HCT116 (cell line): ENCODE measurements at regions not wholly inside any gene's neighbourhood (a gene's known extent, or its start where the extent isn't known, plus 50 kb on each side); places are given as distances from the start of the nearest gene placed in this dataset.

Experiments used
- ATAC-seq: fragments of 200-7000 bp; cut with Tn5 transposase; 2 replicates; pipeline ENCODE4 v1.9.1; 2020; ENCODE audit warnings: mild to moderate bottlenecking, moderate library complexity
- BruUV-seq: library from RNA; stranded (reverse); fragments of 400-500 nt; replicated peaks from 2 replicates; lab custom pipeline; 2021; lab: Mats Ljungman, UMichigan
- CTCF ChIA-PET: fragments of 300-600 bp; sonication (Branson Sonifier 250); formaldehyde crosslinking; loops from one replicate; lab custom pipeline; 2021; ENCODE audit warnings: antibody characterized with exemption; lab: Charles Lee
- POLR2A ChIA-PET: fragments of 300-600, 350-600 bp; sonication (Branson Sonifier 250); formaldehyde crosslinking; loops from one replicate; lab custom pipeline; 2021; ENCODE audit warnings: antibody characterized with exemption; lab: Charles Lee
- RAD21 ChIA-PET, 2 experiments: fragments of 300-600 bp; sonication (Branson Sonifier 250); formaldehyde crosslinking; loops; one replicate each; lab custom pipeline; 2023; ENCODE audit warnings: low total read pairs in 2 of 2; ENCODE audit not compliant: uncharacterized antibody in 2 of 2, unreplicated experiment in 2 of 2, low non-redundant PET in 1 of 2; lab: Charles Lee
- DNase-seq: peaks from one replicate; pipeline ENCODE4 v3.0.0-alpha.2; 2010; ENCODE audit warnings: low read depth, low spot score
- H2AFZ ChIP-seq: fragments of 200-600 bp; shearing (Covaris generic), sonication (generic); 2 replicates; pipeline ENCODE4 v1.6.1; 2017; ENCODE audit warnings: low read depth, mixed run types, mixed read lengths, antibody characterized with exemption, low read length; ENCODE audit not compliant: poor library complexity, severe bottlenecking
- H3K27ac ChIP-seq: 2 replicates; pipeline ENCODE4 v1.5.1; 2012; ENCODE audit warnings: low read depth, low read length
- H3K27me3 ChIP-seq: fragments of 200-600 bp; sonication (generic); 2 replicates; pipeline ENCODE4 v1.6.1; 2016; ENCODE audit warnings: mixed run types, low read length, mixed read lengths; ENCODE audit not compliant: insufficient read depth
- H3K36me3 ChIP-seq, 2 experiments: fragments of 200-500 bp in 1 of 2; fragments of 200-600 bp in 1 of 2; sonication (Bioruptor generic) in 1 of 2; sonication (generic) in 1 of 2; 2 replicates each; pipeline versions ENCODE4 v1.5.1 to v1.6.1; 2014 to 2016; ENCODE audit warnings: low read length in 2 of 2, inconsistent platforms in 1 of 2, mixed read lengths in 1 of 2, mixed run types in 1 of 2; ENCODE audit not compliant: insufficient read depth in 2 of 2, control insufficient read depth in 1 of 2
- H3K4me1 ChIP-seq, 2 experiments: fragments of 200-600 bp in 1 of 2; sonication (generic) in 1 of 2; 2 replicates each; pipeline versions ENCODE4 v1.5.1 to v1.6.1; 2012 to 2017; ENCODE audit warnings: low read length in 2 of 2, inconsistent platforms in 1 of 2, mild to moderate bottlenecking in 1 of 2, mixed read lengths in 1 of 2, mixed run types in 1 of 2, moderate library complexity in 1 of 2; ENCODE audit not compliant: insufficient read depth in 2 of 2, control insufficient read depth in 1 of 2
- H3K4me2 ChIP-seq: fragments of 200-600 bp; sonication (generic); 2 replicates; pipeline ENCODE4 v1.6.1; 2017; ENCODE audit warnings: mixed run types, low read length, mixed read lengths
- H3K4me3 ChIP-seq, 2 experiments: fragments of 200-600 bp in 1 of 2; sonication (generic) in 1 of 2; replicated peaks in 1 of 2; 2 replicates each; pipeline ENCODE4 v1.5.1; 2011 to 2016; ENCODE audit warnings: low read length in 2 of 2, control low read depth in 1 of 2, low read depth in 1 of 2, mild to moderate bottlenecking in 1 of 2, mixed read lengths in 1 of 2, mixed run types in 1 of 2
- H3K79me2 ChIP-seq: fragments of 200-600 bp; sonication (generic); 2 replicates; pipeline ENCODE4 v1.6.1; 2017; ENCODE audit warnings: mild to moderate bottlenecking, mixed run types, low read length, moderate library complexity, mixed read lengths; ENCODE audit not compliant: insufficient read depth
- H3K9ac ChIP-seq: fragments of 200-600 bp; sonication (generic); 2 replicates; pipeline ENCODE4 v1.6.1; 2016; ENCODE audit warnings: low read length, mixed read lengths
- H3K9me2 ChIP-seq: fragments of 200-600 bp; sonication (generic), shearing (Covaris generic); 2 replicates; pipeline ENCODE4 v1.6.1; 2017; ENCODE audit warnings: mixed run types, mild to moderate bottlenecking, moderate library complexity; ENCODE audit not compliant: insufficient read depth
- H3K9me3 ChIP-seq, 2 experiments: fragments of 200-500 bp in 1 of 2; fragments of 200-600 bp in 1 of 2; sonication (Bioruptor generic) in 1 of 2; sonication (generic) in 1 of 2; 2 replicates each; pipeline ENCODE4 v1.6.1; 2014 to 2017; ENCODE audit warnings: low read length in 2 of 2, mixed read lengths in 2 of 2, inconsistent platforms in 1 of 2, low read depth in 1 of 2, mild to moderate bottlenecking in 1 of 2, mixed run types in 1 of 2, moderate library complexity in 1 of 2; ENCODE audit not compliant: control insufficient read depth in 1 of 2, insufficient read depth in 1 of 2
- H4K20me1 ChIP-seq: fragments of 200-600 bp; sonication (generic), shearing (Covaris generic); 2 replicates; pipeline ENCODE4 v1.6.1; 2017; ENCODE audit warnings: mixed run types, mild to moderate bottlenecking, moderate library complexity; ENCODE audit not compliant: insufficient read depth
- CBX3 ChIP-seq: IDR thresholded peaks from 2 replicates; pipeline ENCODE4 v1.6.1; 2012; ENCODE audit warnings: low read depth
- EGR1 ChIP-seq: IDR thresholded peaks from 2 replicates; pipeline ENCODE4 v1.6.1; 2012; ENCODE audit warnings: low read depth
- ELF1 ChIP-seq: IDR thresholded peaks from 2 replicates; pipeline ENCODE4 v1.6.1; 2012; ENCODE audit warnings: low read depth, borderline replicate concordance
- EZH2 ChIP-seq: fragments of 200-600 bp; sonication (generic); IDR thresholded peaks from 2 replicates; pipeline ENCODE4 v1.6.1; 2017; ENCODE audit warnings: antibody characterized with exemption, mixed run types
- POLR2A ChIP-seq: IDR thresholded peaks from 2 replicates; pipeline ENCODE4 v1.7.0; 2011; ENCODE audit warnings: borderline replicate concordance; ENCODE audit not compliant: insufficient read depth, insufficient read length; ENCODE audit errors: extremely low read depth
- POLR2AphosphoS5 ChIP-seq: IDR thresholded peaks from 2 replicates; pipeline ENCODE4 v1.6.1; 2011; ENCODE audit warnings: mild to moderate bottlenecking, low read depth, low read length, moderate library complexity
- RAD21 ChIP-seq: IDR thresholded peaks from 2 replicates; pipeline ENCODE4 v1.6.1; 2012; ENCODE audit warnings: low read depth, mild to moderate bottlenecking
- SIN3A ChIP-seq: IDR thresholded peaks from 2 replicates; pipeline ENCODE4 v1.6.1; 2012; ENCODE audit warnings: low read depth
- SRF ChIP-seq: IDR thresholded peaks from 2 replicates; pipeline ENCODE4 v1.6.1; 2012; ENCODE audit warnings: low read depth
- TCF7L2 ChIP-seq: IDR thresholded peaks from 2 replicates; pipeline ENCODE4 v1.7.0; 2011; ENCODE audit warnings: borderline replicate concordance, inconsistent platforms; ENCODE audit not compliant: insufficient read depth, insufficient read length; ENCODE audit errors: extremely low read depth
- YY1 ChIP-seq: IDR thresholded peaks from 2 replicates; pipeline ENCODE4 v1.6.1; 2011; ENCODE audit warnings: low read length, low read depth, moderate library complexity, mild to moderate bottlenecking; ENCODE audit not compliant: insufficient replicate concordance; ENCODE audit errors: extremely low read depth
- ZFX ChIP-seq: fragments of 450-650 bp; IDR thresholded peaks from 2 replicates; pipeline ENCODE4 v1.6.1; 2017
- ZNF274 ChIP-seq: fragments of 200-500 bp; sonication (Bioruptor generic); IDR thresholded peaks from 2 replicates; pipeline ENCODE4 v1.6.1; 2014; ENCODE audit warnings: mild to moderate bottlenecking, low read depth, low read length, inconsistent platforms
- intact Hi-C: fragments of 100-400 bp; cut with micrococcal nuclease; formaldehyde crosslinking; loops from 2 replicates; pipeline ENCODE4 v1.10.0; 2022
- TF ChIP-seq, protein P1 (sequence below), 3 experiments: fragments of 200-600 bp in 1 of 3; sonication (generic) in 1 of 3; IDR thresholded peaks in 2 of 3; conservative IDR thresholded peaks in 1 of 3; 2 replicates each; pipeline ENCODE4 v1.5.1; 2012 to 2017; ENCODE audit warnings: low read depth in 2 of 3, low read length in 2 of 3, antibody characterized with exemption in 1 of 3, borderline replicate concordance in 1 of 3, control low read depth in 1 of 3, mild to moderate bottlenecking in 1 of 3, mixed read lengths in 1 of 3, mixed run types in 1 of 3, moderate library complexity in 1 of 3; ENCODE audit not compliant: insufficient read depth in 1 of 3
- TF ChIP-seq, protein P2 (sequence below): IDR thresholded peaks from 2 replicates; pipeline ENCODE4 v1.6.1; 2011; ENCODE audit warnings: mild to moderate bottlenecking, low read length, moderate library complexity; ENCODE audit not compliant: insufficient replicate concordance; ENCODE audit errors: extremely low read depth
- TF ChIP-seq, protein P3 (sequence below): IDR thresholded peaks from 2 replicates; pipeline ENCODE4 v1.6.1; 2012
- TF ChIP-seq, protein P4 (sequence below): IDR thresholded peaks from 2 replicates; pipeline ENCODE4 v1.6.1; 2012

DNA sequence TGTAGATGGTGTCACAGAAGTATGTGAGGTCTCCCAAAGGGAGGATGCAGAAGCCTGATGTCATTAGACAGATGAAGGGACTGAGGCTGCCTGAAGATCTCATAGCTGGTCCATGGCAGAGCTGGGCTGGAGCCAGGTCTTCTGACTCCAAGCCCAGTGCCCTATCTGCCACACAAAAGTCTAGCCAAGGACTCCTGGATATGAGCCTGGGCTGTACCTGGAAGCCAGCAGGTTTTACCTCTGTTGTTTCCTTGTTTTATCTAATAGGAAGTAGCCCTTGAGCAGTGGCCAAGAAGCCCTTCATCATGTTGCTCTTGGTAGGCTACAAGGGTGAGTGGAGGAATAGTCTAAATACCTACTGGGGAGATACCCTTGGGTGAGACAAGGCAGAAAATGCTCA lies 74.4 kb upstream of the SLC44A3 start:
- Histone ChIP-seq H3K9me2 (no peaks in the 10 kb centered on the region), H3K36me3 (no peaks in the 10 kb centered on the region), H3K4me1 (no peaks in the 10 kb centered on the region; a peak in 1 of 4 replicates), H2AFZ (no peak overlapping the region), H3K4me2 (no peak overlapping the region), H3K4me3 (no peak overlapping the region), H3K27ac (no peak overlapping the region), H4K20me1 (no peaks in the 10 kb centered on the region), H3K79me2 (no peaks in the 10 kb centered on the region)
- intact Hi-C loops: no loop called here
- RAD21 ChIA-PET: no interaction called here
- no peak for DNase-seq
- TF ChIP-seq ZNF274 (no peak), ELF1 (no peak), SIN3A (no peak), TCF7L2 (no peak), YY1 (no peak), EZH2 (no peak), ZFX (no peak), SRF (no peak), POLR2AphosphoS5 (no peak), EGR1 (no peak), POLR2A (no peak), CBX3 (no peak), RAD21 (no peak)
- TF ChIP-seq, protein P1, sequence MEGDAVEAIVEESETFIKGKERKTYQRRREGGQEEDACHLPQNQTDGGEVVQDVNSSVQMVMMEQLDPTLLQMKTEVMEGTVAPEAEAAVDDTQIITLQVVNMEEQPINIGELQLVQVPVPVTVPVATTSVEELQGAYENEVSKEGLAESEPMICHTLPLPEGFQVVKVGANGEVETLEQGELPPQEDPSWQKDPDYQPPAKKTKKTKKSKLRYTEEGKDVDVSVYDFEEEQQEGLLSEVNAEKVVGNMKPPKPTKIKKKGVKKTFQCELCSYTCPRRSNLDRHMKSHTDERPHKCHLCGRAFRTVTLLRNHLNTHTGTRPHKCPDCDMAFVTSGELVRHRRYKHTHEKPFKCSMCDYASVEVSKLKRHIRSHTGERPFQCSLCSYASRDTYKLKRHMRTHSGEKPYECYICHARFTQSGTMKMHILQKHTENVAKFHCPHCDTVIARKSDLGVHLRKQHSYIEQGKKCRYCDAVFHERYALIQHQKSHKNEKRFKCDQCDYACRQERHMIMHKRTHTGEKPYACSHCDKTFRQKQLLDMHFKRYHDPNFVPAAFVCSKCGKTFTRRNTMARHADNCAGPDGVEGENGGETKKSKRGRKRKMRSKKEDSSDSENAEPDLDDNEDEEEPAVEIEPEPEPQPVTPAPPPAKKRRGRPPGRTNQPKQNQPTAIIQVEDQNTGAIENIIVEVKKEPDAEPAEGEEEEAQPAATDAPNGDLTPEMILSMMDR (IDR thresholded peaks at IDR 0.05 in 2 of 3, conservative IDR thresholded peaks at IDR 0.05 in 1 of 3; ENCODE audit: borderline replicate concordance in 1 of 3, insufficient read depth in 1 of 3, low read depth in 2 of 3, low read length in 2 of 3): no peak
- TF ChIP-seq, protein P2, sequence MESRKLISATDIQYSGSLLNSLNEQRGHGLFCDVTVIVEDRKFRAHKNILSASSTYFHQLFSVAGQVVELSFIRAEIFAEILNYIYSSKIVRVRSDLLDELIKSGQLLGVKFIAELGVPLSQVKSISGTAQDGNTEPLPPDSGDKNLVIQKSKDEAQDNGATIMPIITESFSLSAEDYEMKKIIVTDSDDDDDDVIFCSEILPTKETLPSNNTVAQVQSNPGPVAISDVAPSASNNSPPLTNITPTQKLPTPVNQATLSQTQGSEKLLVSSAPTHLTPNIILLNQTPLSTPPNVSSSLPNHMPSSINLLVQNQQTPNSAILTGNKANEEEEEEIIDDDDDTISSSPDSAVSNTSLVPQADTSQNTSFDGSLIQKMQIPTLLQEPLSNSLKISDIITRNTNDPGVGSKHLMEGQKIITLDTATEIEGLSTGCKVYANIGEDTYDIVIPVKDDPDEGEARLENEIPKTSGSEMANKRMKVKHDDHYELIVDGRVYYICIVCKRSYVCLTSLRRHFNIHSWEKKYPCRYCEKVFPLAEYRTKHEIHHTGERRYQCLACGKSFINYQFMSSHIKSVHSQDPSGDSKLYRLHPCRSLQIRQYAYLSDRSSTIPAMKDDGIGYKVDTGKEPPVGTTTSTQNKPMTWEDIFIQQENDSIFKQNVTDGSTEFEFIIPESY: no peak
- TF ChIP-seq, protein P3, sequence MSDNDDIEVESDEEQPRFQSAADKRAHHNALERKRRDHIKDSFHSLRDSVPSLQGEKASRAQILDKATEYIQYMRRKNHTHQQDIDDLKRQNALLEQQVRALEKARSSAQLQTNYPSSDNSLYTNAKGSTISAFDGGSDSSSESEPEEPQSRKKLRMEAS: no peak
- TF ChIP-seq, protein P4, sequence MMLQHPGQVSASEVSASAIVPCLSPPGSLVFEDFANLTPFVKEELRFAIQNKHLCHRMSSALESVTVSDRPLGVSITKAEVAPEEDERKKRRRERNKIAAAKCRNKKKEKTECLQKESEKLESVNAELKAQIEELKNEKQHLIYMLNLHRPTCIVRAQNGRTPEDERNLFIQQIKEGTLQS: no peak
- TF ChIP-seq, all 23 proteins: peak for 0
- ATAC-seq: no peak
- Histone ChIP-seq H3K27me3 (no peaks in the 10 kb centered on the region), H3K9ac (no peak overlapping the region), H3K9me3 (no peaks in the 10 kb centered on the region)
- ChIA-PET POLR2A (no interaction called here), CTCF (no interaction called here)
- no TSS peak for BruUV-seq
